Muscle layer of duodenum (tissue), 2 donors: ENCODE measurements at regions not wholly inside any gene's neighbourhood (a gene's known extent, or its start where the extent isn't known, plus 50 kb on each side); places are given as distances from the start of the nearest gene placed in this dataset.
"Not testable (repeated sequence)": the region's sequence is repeated elsewhere in the genome, so short reads cannot be mapped to it uniquely, and the experiment has no call there.

ENCODE experiments used
- H3K27ac ChIP-seq: one replicate; pipeline ENCODE4 v1.7.0; 2013; ENCODE audit warnings: mild to moderate bottlenecking, low read length
- H3K27me3 ChIP-seq: one replicate; pipeline ENCODE4 v1.7.0; 2013; ENCODE audit warnings: low read depth, mild to moderate bottlenecking, control low read depth, low read length
- H3K36me3 ChIP-seq, 2 donors: one replicate each; pipeline ENCODE4 v1.7.0; 2013; ENCODE audit warnings: low read length in 2 of 2, control low read depth in 1 of 2, mild to moderate bottlenecking in 1 of 2; ENCODE audit not compliant: insufficient read depth in 2 of 2, control insufficient read depth in 1 of 2
- H3K4me1 ChIP-seq, 2 donors: one replicate each; pipeline ENCODE4 v1.7.0; 2013; ENCODE audit warnings: low read length in 2 of 2, mild to moderate bottlenecking in 2 of 2, control low read depth in 1 of 2, moderate library complexity in 1 of 2; ENCODE audit not compliant: insufficient read depth in 2 of 2, control insufficient read depth in 1 of 2
- H3K4me3 ChIP-seq, 2 donors: one replicate each; pipeline ENCODE4 v1.7.0; 2013; ENCODE audit warnings: low read length in 2 of 2, low read depth in 1 of 2, mild to moderate bottlenecking in 1 of 2
- H3K9me3 ChIP-seq, 2 donors: one replicate each; pipeline ENCODE4 v1.7.0; 2013; ENCODE audit warnings: low read length in 2 of 2, control low read depth in 1 of 2, mild to moderate bottlenecking in 1 of 2; ENCODE audit not compliant: control insufficient read depth in 1 of 2
- donor health status: healthy.

DNA sequence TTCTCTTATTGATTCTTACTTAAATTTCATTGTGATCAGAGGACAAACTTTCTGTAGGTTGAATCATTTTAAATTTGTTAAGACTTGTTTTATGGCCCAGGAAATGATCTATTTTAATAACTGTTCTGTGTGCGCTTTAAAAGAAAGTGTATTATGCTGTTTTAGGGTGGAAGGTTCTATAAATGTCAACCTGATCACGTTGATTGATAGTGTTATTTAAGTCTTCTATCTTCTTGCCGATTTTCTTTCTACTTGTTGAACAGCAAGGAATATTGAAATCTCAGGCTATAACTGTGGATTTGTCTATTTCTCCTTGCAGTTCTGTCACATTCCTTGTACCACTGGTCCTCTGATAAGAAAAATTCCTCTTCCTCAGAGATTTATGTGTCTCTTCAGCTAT is 112.7 kb downstream of the TANC2 start:
- no peak overlapping the region for H3K27ac ChIP-seq
- no peaks in the 10 kb centered on the region for H3K9me3 ChIP-seq
- no peaks in the 10 kb centered on the region for H3K36me3 ChIP-seq
- no peak overlapping the region for H3K4me3 ChIP-seq
- H3K27me3 ChIP-seq: no peaks in the 10 kb centered on the region
- H3K4me1 ChIP-seq: no peaks in the 10 kb centered on the region

DNA sequence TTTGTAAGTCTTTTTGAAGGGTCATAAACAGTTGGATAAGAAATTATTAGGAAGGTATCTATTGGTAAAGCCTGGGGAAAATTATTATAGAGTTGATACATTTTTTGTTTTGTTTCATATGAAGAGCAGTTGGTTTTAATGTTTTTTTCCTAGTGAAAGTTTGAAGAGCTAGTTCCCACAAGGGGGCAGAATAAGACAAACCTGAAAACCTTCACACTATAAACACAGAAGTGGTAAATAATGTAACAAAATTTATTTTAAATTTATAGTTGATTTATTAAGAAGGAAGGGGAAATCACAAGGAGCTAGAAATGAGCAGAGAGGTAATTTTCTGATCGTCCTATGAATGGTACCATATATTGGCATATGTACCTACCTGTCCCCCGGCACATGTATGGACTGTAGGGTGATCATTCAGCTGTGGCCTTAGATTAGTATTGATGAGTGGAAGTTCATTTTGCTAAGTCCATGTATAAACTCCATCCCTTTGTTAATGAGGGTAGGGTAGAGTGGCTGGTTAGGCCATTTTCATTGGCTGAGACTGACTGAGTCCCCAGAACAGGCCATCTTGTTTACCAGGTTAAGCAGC is 116.3 kb downstream of the TANC2 start:
- Histone ChIP-seq H3K4me3 (no peak overlapping the region), H3K9me3 (no peaks in the 10 kb centered on the region), H3K27me3 (no peaks in the 10 kb centered on the region), H3K4me1 (no peaks in the 10 kb centered on the region), H3K36me3 (no peaks in the 10 kb centered on the region), H3K27ac (no peak overlapping the region)

GRCh38 chr17:63082952-63083351 is 116.9 kb downstream of the TANC2 start:
- H3K9me3 ChIP-seq: no peaks in the 10 kb centered on the region
- H3K4me3 ChIP-seq: no peak overlapping the region
- no peaks in the 10 kb centered on the region for H3K27me3 ChIP-seq
- no peaks in the 10 kb centered on the region for H3K36me3 ChIP-seq
- H3K4me1 ChIP-seq: no peaks in the 10 kb centered on the region
- no peak overlapping the region for H3K27ac ChIP-seq

- no peaks in the 10 kb centered on the region for H3K27me3 ChIP-seq
- no peak overlapping the region for H3K4me3 ChIP-seq
- H3K9me3 ChIP-seq: no peaks in the 10 kb centered on the region
- no peak overlapping the region for H3K27ac ChIP-seq
- H3K4me1 ChIP-seq: no peaks in the 10 kb centered on the region
- H3K36me3 ChIP-seq: no peaks in the 10 kb centered on the region
These were observed 120.6 kb downstream of the TANC2 start for GRCh38 chr17:63086483-63087185.

- not testable (repeated sequence) for H3K36me3 ChIP-seq, H3K4me3 ChIP-seq, H3K27me3 ChIP-seq, H3K4me1 ChIP-seq, H3K9me3 ChIP-seq, H3K27ac ChIP-seq
These were observed 124.5 kb downstream of the TANC2 start for GRCh38 chr17:63090358-63091114.

- H3K36me3 ChIP-seq, H3K27ac ChIP-seq, H3K4me1 ChIP-seq, H3K27me3 ChIP-seq, H3K4me3 ChIP-seq, H3K9me3 ChIP-seq: not testable (repeated sequence)
These were observed 125.9 kb downstream of the TANC2 start for GRCh38 chr17:63091909-63092308.

GRCh38 chr17:63094631-63095030 is 128.6 kb downstream of the TANC2 start:
- no peaks in the 10 kb centered on the region for H3K9me3 ChIP-seq
- no peaks in the 10 kb centered on the region for H3K4me1 ChIP-seq
- no peak overlapping the region for H3K4me3 ChIP-seq
- H3K27ac ChIP-seq: no peak overlapping the region
- no peaks in the 10 kb centered on the region for H3K27me3 ChIP-seq
- H3K36me3 ChIP-seq: peaks cover 0 to 5% of the 10 kb centered on the region in 2 donors

- no peaks in the 10 kb centered on the region for H3K27me3 ChIP-seq
- H3K27ac ChIP-seq: no peak overlapping the region
- peaks cover 0 to 5% of the 10 kb centered on the region in 2 donors for H3K36me3 ChIP-seq
- no peaks in the 10 kb centered on the region for H3K4me1 ChIP-seq
- H3K9me3 ChIP-seq: no peaks in the 10 kb centered on the region
- no peak overlapping the region for H3K4me3 ChIP-seq
These were observed 129.4 kb downstream of the TANC2 start for GRCh38 chr17:63095459-63095858.

DNA sequence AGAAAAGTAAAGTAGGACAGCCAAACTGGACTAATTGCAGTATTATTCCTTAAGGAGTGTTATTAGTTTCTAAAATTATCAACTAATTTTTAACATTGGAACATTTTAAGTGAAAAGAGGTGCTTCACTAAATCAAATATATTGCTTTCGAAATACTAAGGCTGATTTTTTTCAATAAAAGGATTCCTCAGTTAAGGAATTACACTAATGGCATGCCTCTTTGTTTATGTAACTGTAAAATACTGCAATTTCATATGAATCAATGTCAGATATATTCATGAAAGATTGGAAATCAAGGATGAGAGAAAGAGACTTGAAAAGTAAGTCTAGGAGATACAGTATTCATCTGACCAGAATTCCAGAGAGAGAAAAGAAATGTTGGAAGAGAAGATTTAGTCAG is 129.8 kb downstream of the TANC2 start:
- Histone ChIP-seq H3K4me3 (no peak overlapping the region), H3K36me3 (peaks cover 0 to 5% of the 10 kb centered on the region in 2 donors), H3K27me3 (no peaks in the 10 kb centered on the region), H3K4me1 (no peaks in the 10 kb centered on the region), H3K27ac (no peak overlapping the region), H3K9me3 (no peaks in the 10 kb centered on the region)

DNA sequence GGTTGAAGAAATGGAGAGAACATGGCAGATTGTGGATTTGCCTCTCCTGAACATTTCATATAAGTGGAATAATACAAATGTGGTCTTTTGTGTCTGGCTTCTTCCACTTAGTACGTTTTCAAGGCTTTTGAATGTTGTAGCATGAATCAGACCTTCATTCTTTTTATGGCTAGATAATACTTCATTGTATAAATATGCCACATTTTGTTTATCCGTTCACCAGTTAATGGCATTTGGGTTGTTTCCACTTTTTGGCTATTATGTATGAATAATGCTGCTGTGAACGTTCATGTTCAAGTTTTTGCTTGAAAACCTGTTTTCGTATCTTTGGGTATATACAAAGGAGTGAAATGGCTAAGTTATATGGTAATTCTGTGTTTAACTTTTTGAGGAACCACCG is 130.4 kb downstream of the TANC2 start:
- Histone ChIP-seq H3K27me3 (no peaks in the 10 kb centered on the region), H3K36me3 (peaks cover 0 to 5% of the 10 kb centered on the region in 2 donors), H3K4me1 (no peaks in the 10 kb centered on the region), H3K9me3 (no peaks in the 10 kb centered on the region), H3K27ac (no peak overlapping the region), H3K4me3 (no peak overlapping the region)

- no peak overlapping the region for H3K27ac ChIP-seq
- H3K4me1 ChIP-seq: no peaks in the 10 kb centered on the region
- H3K27me3 ChIP-seq: no peaks in the 10 kb centered on the region
- H3K9me3 ChIP-seq: no peaks in the 10 kb centered on the region
- H3K36me3 ChIP-seq: peaks cover 0 to 5% of the 10 kb centered on the region in 2 donors
- H3K4me3 ChIP-seq: no peak overlapping the region
These were observed 133.4 kb downstream of the TANC2 start for GRCh38 chr17:63099425-63099824.
